ENCODE measurements at regions not wholly inside any gene's neighbourhood (a gene's known extent, or its start where the extent isn't known, plus 50 kb on each side); places are given as distances from the start of the nearest gene placed in this dataset.
"Not testable (repeated sequence)": the region's sequence is repeated elsewhere in the genome, so short reads cannot be mapped to it uniquely, and the experiment has no call there.

- DNase-seq (ENCODE audit: low read depth, low spot score): no peak
Measured at GRCh38 chr13:88395804-88396203, 724.6 kb downstream of the SLITRK5 start.

- DNase-seq (ENCODE audit: low read depth, low spot score): no peak
Measured at GRCh38 chr13:88411696-88412095, 740.5 kb downstream of the SLITRK5 start.

GRCh38 chr13:88417801-88418200, 746.6 kb downstream of the SLITRK5 start:
- DNase-seq (ENCODE audit: low read depth, low spot score): no peak

GRCh38 chr13:88424463-88424862, 753.3 kb downstream of the SLITRK5 start:
- no peak for DNase-seq (ENCODE audit: low read depth, low spot score)

- DNase-seq (ENCODE audit: low read depth, low spot score): no peak
Measured at GRCh38 chr13:88426661-88427060, 755.5 kb downstream of the SLITRK5 start.

GRCh38 chr13:88429862-88430261, 758.7 kb downstream of the SLITRK5 start:
- DNase-seq (ENCODE audit: low read depth, low spot score): no peak

- no peak for DNase-seq (ENCODE audit: low read depth, low spot score)
Measured at GRCh38 chr13:88434953-88435352, 763.8 kb downstream of the SLITRK5 start.

GRCh38 chr13:88436974-88437373, 765.8 kb downstream of the SLITRK5 start:
- no peak for DNase-seq (ENCODE audit: low read depth, low spot score)

- DNase-seq (ENCODE audit: low read depth, low spot score): no peak
Measured at GRCh38 chr13:88450515-88450914, 779.3 kb downstream of the SLITRK5 start.

- no peak for DNase-seq (ENCODE audit: low read depth, low spot score)
Measured at GRCh38 chr13:88456151-88456550, 785.0 kb downstream of the SLITRK5 start.

- DNase-seq (ENCODE audit: low read depth, low spot score): no peak
Measured at GRCh38 chr13:88459331-88459730, 788.2 kb downstream of the SLITRK5 start.

- DNase-seq (ENCODE audit: low read depth, low spot score): no peak
Measured at GRCh38 chr13:88461272-88462009, 790.3 kb downstream of the SLITRK5 start.

- no peak for DNase-seq (ENCODE audit: low read depth, low spot score)
Measured at GRCh38 chr13:88464851-88465250, 793.7 kb downstream of the SLITRK5 start.

GRCh38 chr13:88472316-88472715, 801.1 kb downstream of the SLITRK5 start:
- no peak for DNase-seq (ENCODE audit: low read depth, low spot score)

GRCh38 chr13:88483202-88483601, 812.0 kb downstream of the SLITRK5 start:
- no peak for DNase-seq (ENCODE audit: low read depth, low spot score)

GRCh38 chr13:88507909-88508308, 836.7 kb downstream of the SLITRK5 start:
- no peak for DNase-seq (ENCODE audit: low read depth, low spot score)

GRCh38 chr13:88512993-88513392, 841.8 kb downstream of the SLITRK5 start:
- not testable (repeated sequence) for DNase-seq (ENCODE audit: low read depth, low spot score)

GRCh38 chr13:88526186-88526852, 855.1 kb downstream of the SLITRK5 start:
- DNase-seq (ENCODE audit: low read depth, low spot score): no peak

GRCh38 chr13:88526853-88527215, 855.7 kb downstream of the SLITRK5 start:
- no peak for DNase-seq (ENCODE audit: low read depth, low spot score)

- no peak for DNase-seq (ENCODE audit: low read depth, low spot score)
Measured at GRCh38 chr13:88541994-88542393, 870.8 kb downstream of the SLITRK5 start.

- DNase-seq (ENCODE audit: low read depth, low spot score): no peak
Measured at GRCh38 chr13:88544836-88545235, 873.7 kb downstream of the SLITRK5 start.

GRCh38 chr13:88552966-88553365, 881.8 kb downstream of the SLITRK5 start:
- DNase-seq (ENCODE audit: low read depth, low spot score): no peak

- no peak for DNase-seq (ENCODE audit: low read depth, low spot score)
Measured at GRCh38 chr13:88565566-88565965, 894.4 kb downstream of the SLITRK5 start.

Data from activated naive CD8-positive, alpha-beta T cell treated with anti-CD3 and anti-CD28 coated beads, Interleukin-2, amount 50 U/mL, for 16 hours (primary cell).